ENCODE measurements at regions not wholly inside any gene's neighbourhood (a gene's known extent, or its start where the extent isn't known, plus 50 kb on each side); places are given as distances from the start of the nearest gene placed in this dataset.

- no peak overlapping the region for H3K4me2 ChIP-seq (ENCODE audit: extremely low read depth, insufficient read depth, low read length)
- H3K9me3 ChIP-seq (ENCODE audit: control insufficient read depth, insufficient read depth, low read depth, low read length) = no peaks in the 10 kb centered on the region
- TF ChIP-seq EZH2 (IDR thresholded peaks at IDR 0.05; ENCODE audit: low read length, missing control alignments) (no peak), CTCF (conservative IDR thresholded peaks at IDR 0.05 in 1 of 2, IDR thresholded peaks at IDR 0.05 in 1 of 2; ENCODE audit: low read depth in 1 of 2, low read length in 2 of 2) (no peak)
- no peaks in the 10 kb centered on the region for H4K20me1 ChIP-seq (ENCODE audit: control insufficient read depth, extremely low read depth, insufficient read depth, low read length)
- H3K36me3 ChIP-seq (ENCODE audit: control insufficient read depth, insufficient read depth, low read length) = no peaks in the 10 kb centered on the region
- H3K27ac ChIP-seq (ENCODE audit: insufficient read depth, low read length) = no peak overlapping the region
- no peak for DNase-seq (ENCODE audit: low read depth in 2 of 2)
- no peak overlapping the region for H3K9ac ChIP-seq (ENCODE audit: insufficient read depth, low read length)
- H3K4me1 ChIP-seq (ENCODE audit: control insufficient read depth, extremely low read depth, insufficient read depth, low read length) = no peaks in the 10 kb centered on the region
- H3K4me3 ChIP-seq (replicated peaks in 1 of 4; ENCODE audit: control extremely low read depth in 1 of 4, insufficient read depth in 1 of 4, low read depth in 3 of 4, low read length in 4 of 4) = no peak overlapping the region
- no peak overlapping the region for H2AFZ ChIP-seq (ENCODE audit: low read length)
- H3K79me2 ChIP-seq (ENCODE audit: control insufficient read depth, insufficient read depth, low read length) = no peaks in the 10 kb centered on the region
- H3K27me3 ChIP-seq (ENCODE audit: control insufficient read depth, insufficient read depth, low read length) = no peaks in the 10 kb centered on the region
Measured at GRCh38 chr4:34732176-34732950, 1512.0 kb downstream of the ARAP2 start.

DNA sequence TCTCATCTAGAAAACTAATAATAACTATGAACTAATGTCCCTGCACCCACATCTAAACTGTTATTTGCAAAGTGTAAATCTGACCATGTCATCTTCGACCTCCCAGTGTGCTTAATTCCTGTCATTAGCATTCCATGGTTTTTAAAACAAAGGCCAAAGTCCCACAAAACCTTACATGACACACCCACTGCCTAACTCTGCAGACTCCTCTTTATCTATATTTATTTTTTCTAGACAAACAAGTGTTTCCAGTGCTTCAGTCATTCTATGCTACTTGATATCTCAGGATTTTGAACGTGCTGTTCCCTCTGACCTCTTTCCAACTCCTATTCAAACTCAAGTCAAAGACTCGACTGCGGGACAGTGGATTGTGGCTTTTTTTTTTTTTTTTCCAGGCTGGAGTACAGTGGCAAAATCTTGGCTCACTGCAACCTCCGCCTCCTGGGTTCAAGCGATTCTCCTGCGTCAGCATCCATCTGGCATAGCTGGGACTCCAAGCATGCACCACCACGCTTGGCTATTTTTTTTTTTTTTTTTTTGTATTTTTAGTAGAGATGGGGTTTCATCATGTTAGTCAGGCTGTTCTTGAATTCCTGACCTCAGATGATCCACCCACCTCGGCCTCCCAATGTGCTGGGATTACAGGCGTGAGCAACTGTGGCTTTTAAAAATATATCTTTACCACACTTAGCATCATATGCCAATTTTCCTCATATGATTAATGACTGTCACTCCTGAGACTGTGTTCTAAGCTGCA is 1511.0 kb downstream of the ARAP2 start:
- no peak for DNase-seq (ENCODE audit: low read depth in 2 of 2)
- Histone ChIP-seq H2AFZ (ENCODE audit: low read length) (no peak overlapping the region), H3K4me3 (replicated peaks in 1 of 4; ENCODE audit: control extremely low read depth in 1 of 4, insufficient read depth in 1 of 4, low read depth in 3 of 4, low read length in 4 of 4) (no peak overlapping the region), H3K4me2 (ENCODE audit: extremely low read depth, insufficient read depth, low read length) (no peak overlapping the region), H3K9ac (ENCODE audit: insufficient read depth, low read length) (no peak overlapping the region), H3K4me1 (ENCODE audit: control insufficient read depth, extremely low read depth, insufficient read depth, low read length) (no peaks in the 10 kb centered on the region), H4K20me1 (ENCODE audit: control insufficient read depth, extremely low read depth, insufficient read depth, low read length) (no peaks in the 10 kb centered on the region), H3K27me3 (ENCODE audit: control insufficient read depth, insufficient read depth, low read length) (no peaks in the 10 kb centered on the region), H3K9me3 (ENCODE audit: control insufficient read depth, insufficient read depth, low read depth, low read length) (no peaks in the 10 kb centered on the region), H3K27ac (ENCODE audit: insufficient read depth, low read length) (no peak overlapping the region), H3K36me3 (ENCODE audit: control insufficient read depth, insufficient read depth, low read length) (no peaks in the 10 kb centered on the region), H3K79me2 (ENCODE audit: control insufficient read depth, insufficient read depth, low read length) (no peaks in the 10 kb centered on the region)
- TF ChIP-seq EZH2 (IDR thresholded peaks at IDR 0.05; ENCODE audit: low read length, missing control alignments) = no peak
- no peak for TF ChIP-seq CTCF (conservative IDR thresholded peaks at IDR 0.05 in 1 of 2, IDR thresholded peaks at IDR 0.05 in 1 of 2; ENCODE audit: low read depth in 1 of 2, low read length in 2 of 2)

DNA sequence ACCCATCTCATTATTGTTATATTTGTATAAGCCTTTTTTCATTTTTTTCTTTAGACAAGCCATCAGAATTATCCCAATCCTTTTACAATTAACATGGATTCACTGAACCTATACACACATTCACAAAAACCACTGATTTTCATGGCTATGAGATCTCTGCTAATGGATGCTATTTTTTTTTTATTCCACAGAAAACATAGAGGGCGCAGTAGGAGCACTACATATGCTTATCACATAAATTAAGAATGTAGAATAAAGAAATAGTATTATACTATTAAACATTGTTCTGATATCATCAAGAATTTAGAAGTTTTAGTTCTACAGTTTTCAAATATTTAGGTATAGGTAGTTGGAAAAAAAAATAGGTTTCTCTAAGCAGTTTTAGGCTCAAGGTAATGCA is 1477.4 kb downstream of the ARAP2 start:
- H3K27ac ChIP-seq (ENCODE audit: insufficient read depth, low read length) = no peak overlapping the region
- no peak overlapping the region for H3K9ac ChIP-seq (ENCODE audit: insufficient read depth, low read length)
- no peaks in the 10 kb centered on the region for H4K20me1 ChIP-seq (ENCODE audit: control insufficient read depth, extremely low read depth, insufficient read depth, low read length)
- no peaks in the 10 kb centered on the region for H3K36me3 ChIP-seq (ENCODE audit: control insufficient read depth, insufficient read depth, low read length)
- H3K4me3 ChIP-seq (replicated peaks in 1 of 4; ENCODE audit: control extremely low read depth in 1 of 4, insufficient read depth in 1 of 4, low read depth in 3 of 4, low read length in 4 of 4) = no peak overlapping the region
- H3K4me2 ChIP-seq (ENCODE audit: extremely low read depth, insufficient read depth, low read length) = no peak overlapping the region
- H3K9me3 ChIP-seq (ENCODE audit: control insufficient read depth, insufficient read depth, low read depth, low read length) = no peaks in the 10 kb centered on the region
- no peaks in the 10 kb centered on the region for H3K27me3 ChIP-seq (ENCODE audit: control insufficient read depth, insufficient read depth, low read length)
- TF ChIP-seq EZH2 (IDR thresholded peaks at IDR 0.05; ENCODE audit: low read length, missing control alignments) (no peak), CTCF (conservative IDR thresholded peaks at IDR 0.05 in 1 of 2, IDR thresholded peaks at IDR 0.05 in 1 of 2; ENCODE audit: low read depth in 1 of 2, low read length in 2 of 2) (no peak)
- H3K79me2 ChIP-seq (ENCODE audit: control insufficient read depth, insufficient read depth, low read length) = no peaks in the 10 kb centered on the region
- DNase-seq (ENCODE audit: low read depth in 2 of 2) = no peak
- H3K4me1 ChIP-seq (ENCODE audit: control insufficient read depth, extremely low read depth, insufficient read depth, low read length) = no peaks in the 10 kb centered on the region
- no peak overlapping the region for H2AFZ ChIP-seq (ENCODE audit: low read length)

All from fibroblast of lung (primary cell).